Naive B cell (primary cell): ENCODE measurements at regions not wholly inside any gene's neighbourhood (a gene's known extent, or its start where the extent isn't known, plus 50 kb on each side); places are given as distances from the start of the nearest gene placed in this dataset.
"Not testable (repeated sequence)": the region's sequence is repeated elsewhere in the genome, so short reads cannot be mapped to it uniquely, and the experiment has no call there.

Experiments used
- ATAC-seq, 2 donors: fragments of 150-1000 bp; cut with Tn5 transposase; 2 replicates each; pipeline ENCODE4 v1.10.0; 2021; ENCODE audit warnings: low read depth in 2 of 2, mild to moderate bottlenecking in 2 of 2, moderate library complexity in 2 of 2
- DNase-seq: peaks from one replicate; pipeline ENCODE4 v3.0.0; 2022
- H3K27ac Mint-ChIP-seq, 6 donors: one replicate each; pipeline ENCODE4 v1.8.0; 2020 to 2022; ENCODE audit warnings: mild to moderate bottlenecking in 6 of 6, mixed read lengths in 6 of 6, moderate library complexity in 5 of 6, inconsistent platforms in 2 of 6
- H3K27me3 Mint-ChIP-seq, 3 donors: one replicate each; pipeline ENCODE4 v1.8.0; 2021 to 2022; ENCODE audit warnings: mixed read lengths in 3 of 3, mild to moderate bottlenecking in 1 of 3
- H3K36me3 Mint-ChIP-seq, 2 donors: one replicate each; pipeline ENCODE4 v1.8.0; 2020 to 2022; ENCODE audit warnings: mixed read lengths in 2 of 2, inconsistent platforms in 1 of 2, mild to moderate bottlenecking in 1 of 2
- H3K4me1 Mint-ChIP-seq, 3 donors: one replicate each; pipeline ENCODE4 v1.8.0; 2020 to 2022; ENCODE audit warnings: mixed read lengths in 3 of 3, inconsistent platforms in 1 of 3, mild to moderate bottlenecking in 1 of 3, moderate library complexity in 1 of 3
- H3K4me3 Mint-ChIP-seq, 8 donors: one replicate each; pipeline ENCODE4 v1.8.0; 2020 to 2022; ENCODE audit warnings: mild to moderate bottlenecking in 8 of 8, mixed read lengths in 8 of 8, moderate library complexity in 8 of 8, inconsistent platforms in 2 of 8
- H3K9me3 Mint-ChIP-seq, 7 donors: one replicate each; pipeline ENCODE4 v1.8.0; 2020 to 2022; ENCODE audit warnings: mixed read lengths in 7 of 7, mild to moderate bottlenecking in 5 of 7, inconsistent platforms in 2 of 7, moderate library complexity in 1 of 7

DNA sequence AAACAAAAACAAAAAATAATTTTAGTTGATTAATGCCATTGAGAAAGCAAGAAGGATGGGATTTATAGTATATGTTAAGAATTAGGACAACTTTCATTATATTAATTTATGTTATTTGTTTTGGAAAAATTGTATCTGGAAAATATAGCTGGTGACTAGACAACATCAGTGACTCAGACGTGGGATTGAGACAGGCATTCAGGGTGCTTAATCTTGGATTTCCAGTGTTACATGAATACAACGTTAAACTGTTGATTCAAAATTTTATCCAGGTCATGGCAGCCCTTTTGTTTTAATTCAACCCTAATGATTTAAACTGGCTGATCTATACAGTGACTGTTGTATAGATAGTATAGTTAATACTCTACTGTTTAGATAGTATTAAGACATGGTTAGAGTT, 827.1 kb upstream of the B3GALT2 start:
- DNase-seq (no peak), ATAC-seq (no peak)
- no peaks in the 10 kb centered on the region for H3K36me3 Mint-ChIP-seq
- peaks cover 3 to 14% (median 7%) of the 10 kb centered on the region in 7 donors for H3K9me3 Mint-ChIP-seq
- H3K27me3 Mint-ChIP-seq = no peaks in the 10 kb centered on the region
- no peak overlapping the region for H3K27ac Mint-ChIP-seq
- no peak overlapping the region for H3K4me3 Mint-ChIP-seq
- H3K4me1 Mint-ChIP-seq = no peaks in the 10 kb centered on the region

DNA sequence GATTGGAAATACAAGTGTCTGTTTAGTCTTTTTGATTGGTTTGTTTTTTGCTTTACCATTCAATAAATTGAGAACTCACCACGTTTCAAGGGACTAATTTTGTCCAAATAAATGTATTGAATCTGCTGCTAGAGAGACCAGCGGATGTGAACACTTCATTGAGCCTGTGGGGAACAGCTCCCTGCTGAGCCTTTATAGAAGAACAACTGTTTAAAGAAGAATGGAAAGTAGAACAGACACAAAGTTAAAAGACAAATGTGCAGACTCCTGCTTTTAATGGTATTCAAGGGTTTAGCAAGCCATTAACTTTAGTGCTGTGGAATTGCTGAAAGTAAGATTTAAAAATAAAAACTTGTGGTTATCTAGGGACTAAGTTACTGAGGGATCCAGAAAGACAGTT, 817.7 kb upstream of the B3GALT2 start:
- no peak overlapping the region for H3K27ac Mint-ChIP-seq
- no peaks in the 10 kb centered on the region for H3K4me1 Mint-ChIP-seq
- H3K9me3 Mint-ChIP-seq = peaks cover 0 to 14% (median 6%) of the 10 kb centered on the region in 7 donors
- no peaks in the 10 kb centered on the region for H3K27me3 Mint-ChIP-seq
- no peak overlapping the region for H3K4me3 Mint-ChIP-seq
- H3K36me3 Mint-ChIP-seq = no peaks in the 10 kb centered on the region
- DNase-seq (no peak), ATAC-seq (no peak)

DNA sequence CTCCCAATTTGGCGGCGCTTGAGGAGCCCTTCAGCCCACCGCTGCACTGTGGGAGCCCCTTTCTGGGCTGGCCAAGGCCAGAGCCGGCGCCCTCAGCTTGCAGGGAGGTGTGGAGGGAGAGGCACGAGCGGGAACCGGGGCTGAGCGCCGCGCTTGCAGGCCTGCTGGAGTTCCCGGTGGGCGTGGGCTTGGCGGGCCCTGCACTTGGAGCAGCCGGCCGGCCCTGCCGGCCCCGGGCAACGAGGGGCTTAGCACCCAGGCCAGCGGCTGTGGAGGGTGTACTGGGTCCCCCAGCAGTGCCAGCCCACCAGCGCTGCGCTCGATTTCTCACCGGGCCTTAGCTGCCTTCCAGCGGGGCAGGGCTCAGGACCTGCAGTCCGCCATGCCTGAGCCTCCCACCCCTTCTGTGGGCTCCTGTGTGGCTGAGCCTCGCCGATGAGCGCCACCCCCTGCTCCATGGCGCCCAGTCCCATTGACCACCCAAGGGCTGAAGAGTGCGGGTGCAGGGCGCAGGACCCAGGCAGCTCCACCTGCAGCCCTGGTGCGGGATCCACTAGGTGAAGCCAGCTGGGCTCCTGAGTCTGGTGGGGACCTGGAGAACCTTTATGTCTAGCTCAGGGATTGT, 815.4 kb upstream of the B3GALT2 start:
- H3K27me3 Mint-ChIP-seq, H3K36me3 Mint-ChIP-seq, ATAC-seq, H3K27ac Mint-ChIP-seq, H3K4me3 Mint-ChIP-seq, H3K9me3 Mint-ChIP-seq, DNase-seq, H3K4me1 Mint-ChIP-seq: not testable (repeated sequence)

DNA sequence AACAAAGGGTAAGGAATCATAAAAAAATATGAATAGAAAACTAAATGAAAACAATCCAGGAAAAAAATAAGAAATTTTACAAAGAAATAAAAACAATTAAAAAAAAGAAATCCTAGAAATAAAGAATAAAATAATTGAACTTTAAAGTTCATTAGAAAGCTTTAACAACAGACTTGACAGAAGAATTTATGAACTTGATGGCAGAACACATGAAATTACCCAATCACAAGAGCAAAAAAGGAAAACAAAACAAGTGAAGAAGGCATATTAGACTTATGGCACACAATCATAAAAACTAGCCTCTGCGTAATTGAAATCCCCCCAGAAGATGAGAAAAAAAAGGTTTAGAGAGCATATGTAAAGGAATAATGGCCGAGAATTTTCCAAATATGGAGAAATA, 802.5 kb upstream of the B3GALT2 start:
- no peaks in the 10 kb centered on the region for H3K27me3 Mint-ChIP-seq
- H3K27ac Mint-ChIP-seq = no peak overlapping the region
- no peaks in the 10 kb centered on the region for H3K4me1 Mint-ChIP-seq
- no peak overlapping the region for H3K4me3 Mint-ChIP-seq
- ATAC-seq (no peak), DNase-seq (no peak)
- H3K9me3 Mint-ChIP-seq = peaks cover 4 to 55% (median 27%) of the 10 kb centered on the region in 7 donors
- H3K36me3 Mint-ChIP-seq = peaks cover 0 to 3% of the 10 kb centered on the region in 2 donors

DNA sequence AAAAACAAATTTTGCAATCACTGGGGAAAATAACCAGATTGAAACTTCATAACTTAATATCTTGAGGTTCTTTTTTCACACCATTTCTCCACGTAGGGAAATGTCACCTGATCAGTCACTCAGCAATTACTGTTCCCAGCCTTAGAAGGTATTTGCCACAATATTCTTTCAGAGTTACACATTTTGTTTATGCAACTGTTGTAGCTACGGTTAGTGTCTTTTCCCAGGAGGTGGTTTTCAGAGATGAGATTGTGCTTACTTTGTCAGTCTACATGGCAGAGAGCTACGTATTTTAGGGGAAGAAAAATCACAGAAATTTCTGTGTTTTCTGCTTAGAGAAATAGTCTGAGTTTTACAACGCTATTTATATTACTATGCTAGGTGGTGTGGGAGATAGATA, 792.8 kb upstream of the B3GALT2 start:
- H3K4me3 Mint-ChIP-seq = no peak overlapping the region
- H3K4me1 Mint-ChIP-seq = no peaks in the 10 kb centered on the region

DNA sequence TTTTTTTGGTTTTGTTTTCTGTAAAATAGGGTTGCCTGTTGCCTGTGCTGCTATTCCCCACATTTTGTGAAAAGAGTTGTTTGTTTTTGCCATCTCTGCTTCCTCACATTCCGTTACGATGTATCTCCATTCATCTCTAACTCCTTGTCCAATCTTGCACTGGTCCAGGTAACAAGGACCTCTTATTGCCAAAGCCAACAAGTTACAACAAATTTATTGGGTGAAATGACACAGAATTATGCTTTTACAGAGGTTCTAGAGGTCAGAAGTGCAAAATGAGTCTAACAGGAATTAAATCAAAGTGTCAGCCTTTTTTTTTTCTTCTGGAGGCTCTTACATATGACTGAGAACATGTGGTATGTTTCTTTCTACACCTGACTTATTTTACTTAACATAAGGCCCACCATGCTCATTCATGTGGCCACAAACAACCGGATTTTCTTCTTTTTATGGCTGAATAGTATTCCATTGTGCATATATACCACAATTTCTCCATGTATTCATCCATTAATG, 787.9 kb upstream of the B3GALT2 start:
- Mint-ChIP-seq H3K4me3 (no peak overlapping the region), H3K27me3 (peaks cover 0 to 4% (median 0%) of the 10 kb centered on the region in 3 donors), H3K9me3 (peaks cover 0 to 3% (median 0%) of the 10 kb centered on the region in 7 donors), H3K36me3 (no peaks in the 10 kb centered on the region), H3K27ac (no peak overlapping the region), H3K4me1 (no peaks in the 10 kb centered on the region)
- ATAC-seq (no peak), DNase-seq (no peak)

More for the DNA sequence above, 792.8 kb upstream of the B3GALT2 start:
- no peak for ATAC-seq
- Mint-ChIP-seq H3K27ac (no peak overlapping the region), H3K27me3 (peaks cover 0 to 4% (median 0%) of the 10 kb centered on the region in 3 donors), H3K9me3 (peaks cover 0 to 2% (median 0%) of the 10 kb centered on the region in 7 donors), H3K36me3 (no peaks in the 10 kb centered on the region)
- no peak for DNase-seq

DNA sequence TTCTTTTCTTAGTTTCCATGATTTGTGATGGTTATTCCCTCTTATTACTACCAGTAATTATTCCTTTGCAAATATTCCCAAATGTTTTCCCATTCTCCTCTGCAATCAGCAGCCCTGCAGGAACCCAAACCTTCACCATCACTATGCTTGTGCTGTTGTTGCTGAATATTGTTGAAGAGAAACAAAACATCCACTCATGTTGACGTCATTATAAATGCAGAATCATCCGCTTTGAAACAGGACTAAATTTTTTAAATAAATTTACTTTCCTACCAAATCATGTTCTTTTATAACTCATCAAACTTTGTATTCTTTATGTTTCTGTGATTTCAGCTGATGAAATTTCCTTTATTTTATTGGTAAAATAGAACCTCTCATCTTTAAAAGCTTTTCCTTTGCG, 787.0 kb upstream of the B3GALT2 start:
- Mint-ChIP-seq H3K27ac (no peak overlapping the region), H3K27me3 (peaks cover 0 to 4% (median 0%) of the 10 kb centered on the region in 3 donors), H3K36me3 (no peaks in the 10 kb centered on the region), H3K4me1 (no peaks in the 10 kb centered on the region), H3K4me3 (no peak overlapping the region), H3K9me3 (peaks cover 0 to 3% (median 0%) of the 10 kb centered on the region in 7 donors)
- no peak for ATAC-seq
- DNase-seq = no peak

DNA sequence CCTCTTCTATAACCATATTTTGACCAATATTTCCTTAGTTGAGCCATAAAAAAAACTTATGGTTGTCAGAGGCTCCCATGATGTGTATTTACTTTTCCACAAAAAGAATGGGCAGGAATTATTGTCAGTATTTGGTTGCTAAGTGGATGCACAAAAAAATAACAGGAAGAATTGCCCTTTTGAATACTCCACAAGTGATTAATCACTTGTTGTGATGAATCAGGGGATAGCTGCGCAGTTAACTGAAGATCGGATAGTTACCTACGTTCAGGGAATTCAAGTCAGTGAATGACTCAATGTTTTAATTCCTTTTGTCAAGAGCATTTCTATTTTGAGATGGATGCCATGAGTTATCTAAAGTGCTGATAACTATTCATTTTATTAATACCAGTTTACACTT, 785.2 kb upstream of the B3GALT2 start:
- H3K27ac Mint-ChIP-seq = no peak overlapping the region
- H3K36me3 Mint-ChIP-seq = no peaks in the 10 kb centered on the region
- H3K4me1 Mint-ChIP-seq = no peaks in the 10 kb centered on the region
- peaks cover 0 to 3% (median 0%) of the 10 kb centered on the region in 7 donors for H3K9me3 Mint-ChIP-seq
- no peak for DNase-seq
- no peak for ATAC-seq
- H3K4me3 Mint-ChIP-seq = no peak overlapping the region
- peaks cover 0 to 2% (median 0%) of the 10 kb centered on the region in 3 donors for H3K27me3 Mint-ChIP-seq

DNA sequence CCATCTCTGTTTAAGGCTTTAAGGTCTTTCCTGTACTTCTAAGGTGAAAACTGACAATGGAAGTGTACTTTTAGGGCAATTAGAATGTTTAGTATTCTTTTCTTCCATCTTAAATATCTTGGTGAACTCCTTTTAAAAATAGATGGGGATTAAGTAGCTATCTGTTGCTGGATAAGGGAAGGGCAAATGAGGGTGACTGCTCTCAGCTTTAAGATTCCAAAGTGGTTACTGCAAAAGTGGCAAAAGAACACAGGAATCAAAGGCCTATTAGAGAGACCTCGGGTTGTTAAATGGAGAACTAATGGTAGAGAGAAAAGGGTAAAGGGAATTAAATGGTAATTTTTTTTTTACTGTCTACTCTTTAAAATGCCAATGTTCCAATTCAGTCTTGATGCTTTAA, 774.1 kb upstream of the B3GALT2 start:
- Mint-ChIP-seq H3K4me1 (no peaks in the 10 kb centered on the region), H3K9me3 (peaks cover 0 to 5% (median 0%) of the 10 kb centered on the region in 7 donors), H3K27me3 (no peaks in the 10 kb centered on the region), H3K4me3 (no peak overlapping the region), H3K36me3 (no peaks in the 10 kb centered on the region), H3K27ac (no peak overlapping the region)
- ATAC-seq = no peak
- no peak for DNase-seq

DNA sequence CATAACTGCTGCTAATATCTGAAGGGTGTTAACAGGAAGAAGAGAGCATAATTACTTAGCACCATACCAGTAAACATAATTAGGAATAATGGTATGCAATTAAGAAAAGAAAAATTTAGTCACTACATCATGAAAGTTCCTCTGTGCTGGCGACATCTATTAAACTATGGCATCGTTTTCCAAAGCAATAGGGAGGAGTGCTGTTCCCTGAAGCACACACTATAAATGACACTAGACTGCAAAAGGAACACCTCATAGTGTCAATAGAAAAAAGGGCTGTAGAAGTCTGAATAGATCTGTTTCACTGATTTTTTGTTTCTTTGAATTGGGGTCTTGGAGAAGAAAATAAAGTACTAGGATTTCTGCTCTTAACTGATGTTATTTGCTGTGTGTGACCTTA, 773.6 kb upstream of the B3GALT2 start:
- Mint-ChIP-seq H3K27me3 (no peaks in the 10 kb centered on the region), H3K36me3 (no peaks in the 10 kb centered on the region), H3K4me1 (no peaks in the 10 kb centered on the region), H3K4me3 (no peak overlapping the region), H3K27ac (no peak overlapping the region), H3K9me3 (peaks cover 0 to 5% (median 0%) of the 10 kb centered on the region in 7 donors)
- no peak for ATAC-seq
- no peak for DNase-seq

DNA sequence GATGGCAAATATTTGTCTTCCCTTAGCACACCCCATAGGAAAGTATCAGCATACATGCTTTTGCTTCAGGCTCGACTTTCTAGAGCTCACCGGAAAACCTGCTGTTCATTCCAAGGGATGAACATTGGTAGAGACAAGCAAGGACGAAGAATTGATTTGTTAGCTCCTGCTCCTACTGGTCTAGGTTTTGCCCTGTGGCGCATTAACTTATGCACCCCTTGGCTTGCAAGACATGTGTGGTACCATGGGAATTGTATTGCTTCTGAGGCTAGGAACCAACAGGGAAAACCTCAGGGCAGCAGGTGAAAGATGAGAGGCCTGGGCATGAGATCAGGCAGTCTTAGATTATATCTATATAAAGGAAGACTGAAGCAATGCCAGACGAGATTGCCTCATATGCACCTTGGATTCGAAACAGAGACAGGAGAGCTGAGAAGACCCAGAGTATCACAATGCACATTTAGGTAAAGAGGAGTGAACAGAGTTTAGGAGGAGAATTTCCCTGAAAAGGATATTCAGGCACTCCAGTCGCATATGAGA, 771.2 kb upstream of the B3GALT2 start:
- ATAC-seq = no peak
- Mint-ChIP-seq H3K36me3 (no peaks in the 10 kb centered on the region), H3K27ac (no peak overlapping the region), H3K9me3 (peaks cover 0 to 7% (median 0%) of the 10 kb centered on the region in 7 donors), H3K4me1 (no peaks in the 10 kb centered on the region), H3K27me3 (no peaks in the 10 kb centered on the region), H3K4me3 (no peak overlapping the region)
- DNase-seq = no peak

DNA sequence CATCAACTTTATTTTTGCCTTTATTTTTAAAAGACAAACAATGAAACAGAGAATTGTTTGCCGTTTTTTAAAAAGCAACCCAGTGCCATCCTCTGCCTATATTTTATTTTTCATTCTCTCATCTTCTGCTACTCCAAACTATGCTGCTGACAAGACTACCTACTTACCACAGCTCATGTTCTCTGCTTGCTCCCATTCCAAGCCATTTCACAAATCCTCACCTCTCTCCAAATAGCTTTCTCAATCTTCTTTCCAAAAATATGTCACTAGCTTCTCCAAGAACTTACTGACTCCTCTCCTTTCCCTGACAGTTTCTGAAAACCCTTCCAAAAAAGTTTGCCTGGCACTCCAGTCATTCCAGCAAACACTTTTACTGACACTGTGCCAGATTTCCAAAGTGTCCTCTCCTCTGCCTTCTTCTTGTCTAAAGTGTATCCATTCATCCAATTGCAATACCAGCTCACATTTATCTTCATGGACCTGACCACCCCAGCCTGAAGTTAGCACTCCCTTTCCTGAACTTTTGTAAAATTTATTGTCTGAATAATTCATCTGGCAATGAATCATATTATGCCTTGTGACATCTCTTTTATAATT, 766.5 kb upstream of the B3GALT2 start:
- no peaks in the 10 kb centered on the region for H3K4me1 Mint-ChIP-seq
- no peak overlapping the region for H3K4me3 Mint-ChIP-seq
- H3K27me3 Mint-ChIP-seq = no peaks in the 10 kb centered on the region
- H3K9me3 Mint-ChIP-seq = peaks cover 0 to 9% (median 3%) of the 10 kb centered on the region in 7 donors
- DNase-seq = no peak
- H3K27ac Mint-ChIP-seq = no peak overlapping the region
- no peaks in the 10 kb centered on the region for H3K36me3 Mint-ChIP-seq
- ATAC-seq = no peak

DNA sequence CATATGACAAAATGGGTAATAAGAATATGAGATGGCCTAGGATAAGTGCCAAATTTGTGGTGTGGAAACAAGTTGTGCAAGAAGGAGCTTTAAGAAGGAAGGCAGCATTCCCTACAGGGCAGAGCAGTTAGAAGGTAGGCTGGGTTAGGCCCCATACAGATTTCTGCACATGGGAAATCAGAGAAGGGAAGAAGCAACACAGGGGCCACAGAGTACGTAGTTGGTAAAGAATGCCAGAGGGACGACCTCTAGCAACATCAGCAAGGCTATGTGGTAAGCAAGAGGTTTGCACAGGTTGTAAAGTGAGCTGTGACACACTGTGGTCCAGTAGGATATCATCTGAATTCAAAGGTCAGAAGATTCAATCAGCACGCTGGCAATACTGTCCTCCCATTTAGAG, 765.6 kb upstream of the B3GALT2 start:
- no peaks in the 10 kb centered on the region for H3K36me3 Mint-ChIP-seq
- H3K27me3 Mint-ChIP-seq = no peaks in the 10 kb centered on the region
- H3K9me3 Mint-ChIP-seq = peaks cover 0 to 11% (median 3%) of the 10 kb centered on the region in 7 donors
- no peak for ATAC-seq
- H3K4me1 Mint-ChIP-seq = no peaks in the 10 kb centered on the region
- no peak overlapping the region for H3K27ac Mint-ChIP-seq
- no peak for DNase-seq
- H3K4me3 Mint-ChIP-seq = no peak overlapping the region

DNA sequence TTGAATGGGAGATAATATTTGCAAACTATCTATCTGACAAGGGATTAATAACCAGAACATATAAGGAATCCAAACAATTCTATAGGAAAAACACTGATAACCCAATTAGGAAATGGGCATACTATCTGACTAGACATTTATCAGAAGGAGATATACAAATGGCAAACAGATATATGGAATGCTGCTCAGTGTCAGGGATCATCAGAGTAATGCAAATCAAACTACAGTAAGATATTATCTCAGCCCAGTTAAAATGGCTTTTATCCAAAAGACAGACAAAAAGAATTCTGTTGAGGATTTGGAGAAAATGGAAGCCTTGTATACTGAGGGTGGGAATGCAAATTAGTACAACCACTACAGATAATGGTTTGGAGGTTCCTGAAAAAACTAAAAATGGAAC, 758.0 kb upstream of the B3GALT2 start:
- DNase-seq (no peak), ATAC-seq (no peak)
- Mint-ChIP-seq H3K4me1 (no peaks in the 10 kb centered on the region), H3K36me3 (no peaks in the 10 kb centered on the region), H3K27ac (no peak overlapping the region), H3K27me3 (no peaks in the 10 kb centered on the region), H3K4me3 (no peak overlapping the region), H3K9me3 (peaks cover 0 to 11% (median 5%) of the 10 kb centered on the region in 7 donors)
